ENCODE measurements at regions not wholly inside any gene's neighbourhood (a gene's known extent, or its start where the extent isn't known, plus 50 kb on each side); places are given as distances from the start of the nearest gene placed in this dataset.
"Not testable (repeated sequence)": the region's sequence is repeated elsewhere in the genome, so short reads cannot be mapped to it uniquely, and the experiment has no call there.

- DNase-seq, result no peak
These were observed 86.3 kb upstream of the NFE2L3 start for GRCh38 chr7:26065652-26066051.

DNA sequence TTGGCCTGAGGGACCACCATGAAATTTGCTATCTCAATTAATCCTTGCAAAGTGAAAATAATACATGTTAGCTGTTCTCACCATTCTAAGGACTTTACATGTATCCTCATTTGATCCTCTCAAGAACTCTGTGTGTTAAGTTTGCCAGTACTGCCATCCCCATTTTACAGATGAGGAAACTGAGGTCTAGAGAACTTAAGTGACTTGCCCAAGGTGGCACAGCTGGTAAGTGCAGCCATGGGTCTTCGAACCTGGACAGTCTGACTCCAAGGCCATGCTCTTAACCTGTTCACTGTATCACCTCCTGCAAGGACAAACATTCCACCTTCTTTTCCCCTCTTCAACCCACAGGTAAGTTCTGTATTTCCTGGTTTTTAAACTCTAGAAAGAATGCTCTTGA is 85.3 kb upstream of the NFE2L3 start:
- DNase-seq, result no peak

DNA sequence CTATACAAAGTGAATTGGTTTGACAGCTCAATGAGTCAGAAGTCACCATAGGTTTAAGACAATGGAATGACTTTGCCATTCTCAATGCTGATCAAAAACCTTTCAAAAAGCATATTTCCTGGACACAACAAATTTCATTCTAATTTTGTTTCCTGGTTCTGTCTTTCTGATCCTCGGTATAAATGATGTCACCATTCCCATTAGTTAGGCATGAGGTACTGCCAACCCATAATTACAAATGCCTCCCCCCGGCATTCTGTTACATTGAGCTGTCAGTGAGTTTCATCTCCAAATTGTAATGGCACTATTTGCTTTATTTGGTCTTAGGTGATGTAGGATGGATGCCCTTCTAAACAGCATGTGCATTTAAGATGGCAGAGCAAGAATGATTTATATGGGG is 81.7 kb upstream of the NFE2L3 start:
- no peak for DNase-seq

DNA sequence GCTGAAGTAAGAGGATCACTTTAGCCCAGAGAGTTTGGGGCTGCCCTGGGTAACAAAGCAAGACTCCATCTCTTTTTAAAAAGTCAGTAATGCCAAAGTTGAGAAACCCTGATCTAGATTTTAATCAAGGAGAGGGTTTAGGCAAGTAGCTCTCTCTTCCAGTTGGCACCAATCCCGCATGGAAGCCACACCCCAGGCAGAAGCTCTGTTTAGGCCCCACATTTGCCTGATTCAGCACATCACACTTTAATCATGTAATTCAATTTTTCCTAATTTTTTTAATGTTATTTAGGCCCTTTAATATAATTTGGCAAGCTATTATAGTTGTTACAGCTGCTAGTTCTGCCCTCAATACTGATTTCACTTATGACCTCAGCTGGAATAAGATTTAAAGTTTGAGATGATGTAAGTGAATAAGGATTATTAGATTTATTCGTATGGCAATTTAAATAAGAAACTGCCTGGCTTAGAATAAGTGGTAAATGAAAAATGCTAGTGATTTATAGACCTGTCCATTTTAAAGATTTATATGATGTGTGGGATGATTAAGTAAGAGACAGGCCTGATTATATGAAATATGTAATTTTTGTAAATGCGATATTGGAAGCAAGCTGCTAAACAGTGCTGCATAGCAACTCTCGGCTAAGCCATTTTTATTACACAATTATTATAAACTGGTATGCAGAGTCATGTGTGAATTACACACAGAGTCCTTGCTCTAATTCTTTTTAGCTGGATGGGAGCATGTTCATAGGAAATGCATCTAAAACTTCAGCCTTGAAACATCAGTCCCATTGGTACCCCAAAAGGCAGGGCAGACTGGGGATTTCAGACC is 80.2 kb upstream of the NFE2L3 start:
- DNase-seq, result no peak

DNA sequence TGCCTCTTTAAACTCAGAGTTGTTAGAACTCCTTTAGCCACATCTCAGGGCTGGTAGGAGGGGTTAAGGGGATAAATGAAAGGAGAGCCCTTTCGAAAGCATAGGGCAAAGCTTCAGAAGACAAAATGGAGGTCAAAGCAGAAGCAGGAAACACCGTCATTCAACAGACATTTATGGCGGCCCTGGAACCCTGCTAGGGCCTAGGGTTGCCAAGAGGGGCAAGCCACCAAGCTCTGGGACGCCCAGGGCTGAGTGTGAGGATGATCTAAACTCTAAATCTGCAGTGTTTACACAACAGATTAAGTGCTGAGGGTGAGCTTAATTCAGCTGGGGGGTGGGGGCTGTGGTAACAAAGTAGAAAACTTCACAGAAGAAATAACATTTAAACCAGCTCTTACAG is 79.0 kb upstream of the NFE2L3 start:
- no peak for DNase-seq

DNA sequence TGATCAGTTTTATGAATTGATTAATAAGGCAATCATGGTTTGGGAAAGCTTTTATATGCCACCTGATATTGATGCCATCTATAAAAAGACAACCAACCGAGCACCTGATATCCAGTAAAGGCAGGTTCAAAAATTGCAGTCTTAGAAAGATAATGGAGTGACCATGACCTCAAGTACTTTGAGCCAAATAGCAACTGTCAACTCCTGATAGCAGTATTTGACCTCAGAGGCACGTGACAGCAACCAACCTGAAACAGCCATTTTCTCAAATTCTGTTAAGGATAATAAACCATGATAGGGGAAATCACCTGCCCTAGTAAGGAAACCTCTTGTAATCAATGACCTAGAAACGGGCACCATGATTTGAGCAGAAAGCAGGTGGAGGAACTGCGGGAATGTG is 77.1 kb upstream of the NFE2L3 start:
- DNase-seq, result no peak

GRCh38 chr7:26076691-26077090 is 75.3 kb upstream of the NFE2L3 start:
- DNase-seq, result no peak

DNA sequence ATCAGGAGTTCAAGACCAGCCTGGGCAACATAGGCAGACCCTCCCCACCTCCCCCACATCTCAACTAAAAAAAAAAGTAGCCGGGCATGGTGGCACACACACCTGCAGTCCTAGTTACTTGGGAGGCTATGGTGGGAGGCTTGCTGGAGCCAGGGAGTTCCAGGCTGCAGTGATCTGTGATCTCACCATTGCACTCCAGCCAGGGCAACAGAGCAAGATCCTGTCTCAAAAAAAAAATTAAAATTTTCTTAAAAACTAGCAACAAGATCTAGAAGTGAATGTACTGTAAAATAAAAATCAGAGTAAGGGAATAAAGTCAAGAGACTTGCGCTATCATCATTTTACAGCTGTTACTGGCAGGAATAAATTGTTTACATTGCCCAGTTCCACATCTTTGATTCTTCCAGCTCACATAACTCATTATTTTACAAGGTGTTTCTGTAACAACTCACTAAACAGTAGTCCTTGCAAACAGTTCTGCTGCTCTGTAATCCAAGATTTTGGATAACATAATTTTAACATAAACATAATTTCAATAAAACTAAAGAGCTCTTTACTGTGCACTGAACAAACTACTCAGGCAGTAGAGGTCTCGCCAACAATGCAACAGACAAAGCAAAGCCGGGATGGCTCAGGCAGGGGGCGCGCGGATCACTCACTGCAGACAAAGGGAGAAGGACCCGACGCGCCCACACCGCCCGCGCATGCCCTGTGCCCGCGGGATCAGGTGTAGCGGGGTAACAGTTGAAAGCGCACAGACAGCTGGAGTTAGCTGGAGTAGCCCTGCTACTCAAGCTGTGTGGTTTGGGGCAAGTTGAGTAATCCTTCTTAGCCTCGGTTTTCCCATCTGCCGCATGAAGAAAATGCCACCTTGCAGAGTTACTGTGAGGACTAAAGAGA is 73.3 kb upstream of the NFE2L3 start:
- peak; percentile 43 for DNase-seq

- no peak for DNase-seq
These were observed 70.4 kb upstream of the NFE2L3 start for GRCh38 chr7:26081638-26082037.

DNA sequence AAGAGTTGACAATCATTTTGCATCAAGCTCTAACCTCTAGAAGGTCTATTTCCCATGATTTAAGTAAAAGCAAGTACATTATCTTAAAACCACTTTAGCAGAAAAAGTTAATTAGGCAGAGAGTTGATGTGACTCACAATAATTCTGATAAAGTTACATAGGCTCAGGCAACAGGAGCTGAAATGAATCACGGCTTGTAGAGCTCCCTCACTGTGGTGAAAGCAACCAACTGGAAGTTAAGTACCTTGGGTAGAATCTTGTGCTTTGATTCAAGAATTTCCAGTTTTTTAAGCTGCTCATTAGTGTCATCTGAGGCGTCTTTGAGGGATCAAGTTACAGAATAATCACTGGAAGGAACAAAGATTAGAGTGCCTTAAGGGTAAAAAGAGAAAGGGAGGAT is 68.9 kb upstream of the NFE2L3 start:
- no peak for DNase-seq

DNA sequence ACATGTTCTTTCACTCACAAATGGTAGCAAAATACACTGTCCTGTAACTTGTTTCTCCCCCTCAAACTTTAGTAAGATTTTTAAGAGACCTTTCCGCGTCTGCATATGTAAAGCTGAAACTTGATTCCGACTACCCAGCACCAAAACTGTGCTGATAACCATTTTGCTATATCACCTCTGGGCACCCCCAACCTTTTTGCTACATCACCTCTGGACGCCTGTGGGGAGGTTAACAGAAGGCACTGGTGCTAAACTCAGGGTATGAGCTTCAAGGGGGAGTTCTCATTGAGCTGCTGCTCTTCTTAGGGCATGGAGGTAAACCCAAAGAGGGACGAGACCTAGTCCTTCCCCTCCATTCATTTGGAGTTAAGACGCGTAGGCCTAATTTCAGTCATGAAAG is 67.6 kb upstream of the NFE2L3 start:
- DNase-seq, result no peak

- no peak for DNase-seq
These were observed 66.2 kb upstream of the NFE2L3 start for GRCh38 chr7:26085771-26086170.

GRCh38 chr7:26087321-26088091 is 64.5 kb upstream of the NFE2L3 start:
- DNase-seq, result no peak

GRCh38 chr7:26089469-26089868 is 62.5 kb upstream of the NFE2L3 start:
- not testable (repeated sequence) for DNase-seq

DNA sequence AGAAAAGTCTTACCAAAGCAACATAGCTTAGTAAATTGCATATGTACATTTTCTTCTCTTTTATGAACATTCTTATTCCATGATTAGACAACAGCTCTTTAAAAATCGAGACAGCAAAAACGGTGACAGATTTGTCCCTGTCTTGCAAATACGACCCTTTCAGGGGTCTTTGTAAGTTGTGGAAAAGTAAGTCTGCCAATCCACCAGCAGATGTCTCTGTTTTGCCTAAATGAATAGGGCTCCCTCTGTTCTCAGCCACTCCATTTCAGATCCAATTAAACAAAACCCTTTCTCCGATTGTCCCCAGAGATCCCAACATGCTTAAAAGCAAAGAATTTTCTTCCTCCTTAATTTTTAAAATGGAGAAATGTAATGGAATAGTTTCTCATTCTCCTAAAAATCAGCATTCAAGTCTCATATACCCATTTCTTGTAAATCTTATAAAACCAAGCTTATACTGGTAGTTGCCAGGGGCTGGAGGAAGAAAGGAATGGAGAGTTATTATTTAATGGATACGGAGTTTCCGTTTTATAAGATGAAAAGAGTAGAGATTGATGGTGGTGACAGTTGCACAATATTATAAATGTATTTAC is 61.0 kb upstream of the NFE2L3 start:
- DNase-seq, result peak; percentile 34

DNA sequence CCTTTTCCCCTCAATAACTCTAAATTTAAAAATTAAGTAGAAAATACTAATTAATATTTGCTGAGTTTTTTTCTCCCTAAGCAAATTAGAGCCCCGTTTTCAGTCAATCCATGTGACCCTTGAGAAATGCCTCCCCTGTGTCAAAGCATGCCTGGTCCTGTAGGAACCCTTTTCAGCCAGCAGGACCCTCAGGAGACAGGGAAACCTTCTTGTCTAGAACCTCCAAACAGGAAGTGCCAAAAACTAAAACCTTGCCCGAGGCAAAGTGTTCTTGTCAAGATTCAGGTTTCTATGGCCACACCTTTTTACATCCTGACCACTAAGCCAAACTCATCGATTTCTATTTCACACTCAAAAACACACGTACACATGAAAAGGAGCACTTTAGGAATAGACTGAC is 60.1 kb upstream of the NFE2L3 start:
- no peak for DNase-seq

GRCh38 chr7:26093023-26093422 is 59.0 kb upstream of the NFE2L3 start:
- DNase-seq, result no peak

DNA sequence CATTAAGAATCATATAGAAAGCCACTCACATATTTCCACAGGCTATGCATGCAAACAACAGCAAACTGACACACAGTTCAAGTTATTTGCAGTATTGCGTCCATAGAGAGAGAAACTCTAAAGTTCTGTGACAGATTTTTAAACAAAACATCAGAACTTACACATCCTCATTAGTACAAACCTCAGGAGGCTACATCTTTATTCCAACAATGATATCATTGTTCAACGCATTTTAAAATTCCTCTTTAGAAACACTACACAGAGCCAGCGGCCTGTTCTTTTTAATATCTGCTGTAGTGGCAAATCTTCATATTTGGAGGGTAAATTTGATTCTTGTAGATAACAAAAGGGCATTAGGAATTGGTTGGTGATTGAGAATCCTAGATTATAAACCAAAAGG is 55.9 kb upstream of the NFE2L3 start:
- no peak for DNase-seq

DNA sequence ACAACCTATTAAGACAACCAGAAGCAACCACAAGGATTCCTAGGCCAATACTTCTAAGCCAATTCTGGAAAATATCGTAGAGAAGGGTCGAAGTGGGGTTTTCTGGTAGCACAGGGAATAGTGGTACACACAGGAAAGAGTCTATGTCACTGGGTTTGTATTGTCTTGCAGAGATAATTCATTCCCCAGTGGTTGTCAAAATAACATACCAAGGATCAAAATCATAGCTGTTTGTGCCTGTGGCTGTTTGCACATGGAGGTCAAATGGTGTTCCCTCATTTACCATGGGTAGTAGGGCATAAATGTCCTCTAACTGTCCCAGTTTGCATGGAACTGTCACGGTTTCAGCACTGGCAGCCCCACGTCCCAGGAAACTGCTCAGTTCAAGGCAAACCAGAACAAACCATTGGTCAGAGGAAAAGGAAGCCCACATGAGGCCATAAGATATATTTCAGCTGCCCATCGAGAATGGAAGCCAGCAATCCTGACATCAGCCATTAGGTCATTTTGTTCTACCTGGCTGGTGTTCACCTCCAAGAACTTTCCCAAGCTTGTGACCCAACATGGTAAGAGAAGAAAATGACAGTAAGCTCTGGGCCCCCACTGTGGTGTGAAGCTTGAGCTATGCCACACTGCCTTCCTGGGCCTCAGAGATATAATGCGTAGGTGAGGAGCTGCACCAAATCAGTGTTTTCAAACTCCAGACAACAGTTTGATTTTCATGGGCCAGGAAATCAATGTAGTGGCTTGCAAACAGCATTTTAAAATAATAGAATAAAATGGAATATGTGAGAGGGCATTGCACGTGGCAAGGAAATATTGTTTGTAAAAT is 53.9 kb upstream of the NFE2L3 start:
- DNase-seq, result no peak

DNA sequence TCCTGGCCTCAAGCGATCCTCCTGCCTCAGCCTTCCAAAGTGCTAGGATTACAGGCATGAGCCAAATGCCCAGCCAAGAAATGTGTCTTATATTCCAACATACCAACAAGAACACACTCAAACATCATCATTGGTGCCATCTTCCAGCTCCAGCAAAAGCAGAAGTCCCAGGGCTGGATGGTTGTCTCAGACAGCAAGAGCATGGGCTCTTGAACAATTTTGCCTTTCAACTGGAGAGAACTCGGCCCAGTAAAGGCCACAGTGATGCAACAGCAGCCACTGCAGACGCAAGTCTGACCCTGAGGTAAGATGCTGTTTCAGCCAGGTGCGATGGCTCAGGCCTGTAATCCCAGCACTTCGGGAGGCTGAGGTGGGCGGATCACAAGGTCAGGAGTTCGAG is 52.8 kb upstream of the NFE2L3 start:
- DNase-seq, result no peak
